ENCODE measurements at regions not wholly inside any gene's neighbourhood (a gene's known extent, or its start where the extent isn't known, plus 50 kb on each side); places are given as distances from the start of the nearest gene placed in this dataset.

DNA sequence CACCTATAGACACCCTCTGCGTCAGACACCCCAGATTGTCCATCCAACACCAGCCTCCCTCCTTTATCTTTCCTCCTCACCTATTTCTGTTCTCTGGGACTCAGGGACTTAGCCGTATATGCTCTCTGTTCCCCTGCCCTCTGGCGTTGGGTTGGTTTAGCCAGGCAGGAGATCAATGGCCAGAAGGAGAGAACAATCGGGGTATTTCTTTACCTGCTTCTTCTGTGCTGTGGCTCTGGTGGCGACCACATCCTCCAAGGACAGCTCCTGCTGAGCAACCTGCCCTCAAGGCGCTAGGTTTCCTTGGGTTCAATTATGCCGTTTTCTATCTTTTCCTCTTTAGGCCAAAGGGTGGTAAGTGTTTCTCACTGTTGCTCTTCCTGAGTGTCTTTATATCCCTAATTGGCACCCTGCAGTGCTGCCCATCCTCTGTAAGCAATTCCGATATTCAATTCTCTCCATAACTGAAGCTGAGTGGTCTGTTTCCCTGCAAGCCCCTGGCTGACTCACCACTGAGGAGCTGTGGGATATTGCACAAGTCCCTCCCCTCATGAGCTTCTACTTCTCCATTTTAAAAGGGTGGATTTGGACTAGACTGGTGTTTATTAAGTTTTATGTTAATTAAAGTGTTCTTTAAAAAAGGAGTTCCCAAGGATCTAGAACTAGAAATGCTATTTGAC, 63.7 kb upstream of the TMTC4 start:
- peaks cover 3 to 13% of the 10 kb centered on the region in 2 experiments for H3K9me3 Mint-ChIP-seq
- Histone ChIP-seq H4K8ac (replicated peaks; ENCODE audit: insufficient read length, low read depth, low read length) (no peak overlapping the region), H3K18ac (ENCODE audit: insufficient read length, low read depth, low read length) (no peak overlapping the region), H3K9me3 (ENCODE audit: control insufficient read depth, low read depth, low read length) (no peaks in the 10 kb centered on the region), H2BK120ac (ENCODE audit: low read depth, low read length, poor library complexity, severe bottlenecking) (no peak overlapping the region), H3K79me1 (ENCODE audit: insufficient read depth, low read depth, low read length, poor library complexity, severe bottlenecking) (no peaks in the 10 kb centered on the region), H3K4ac (ENCODE audit: low read depth, low read length) (no peak overlapping the region), H3K27me3 (ENCODE audit: insufficient read depth, low read length) (no peaks in the 10 kb centered on the region), H3K14ac (ENCODE audit: insufficient read depth, low read length) (no peak overlapping the region), H4K20me1 (ENCODE audit: control insufficient read depth, insufficient read depth, insufficient read length) (no peaks in the 10 kb centered on the region), H3K23me2 (ENCODE audit: insufficient read length, low read depth, low read length, poor library complexity, severe bottlenecking) (no peaks in the 10 kb centered on the region), H4K91ac (ENCODE audit: insufficient read length, low read depth, low read length) (no peak overlapping the region), H4K5ac (ENCODE audit: insufficient read length, low read depth, low read length) (no peak overlapping the region), H3K23ac (ENCODE audit: insufficient read length, low read depth, low read length) (no peak overlapping the region), H2AK5ac (ENCODE audit: insufficient read length, low read length) (no peak overlapping the region), H3K9ac (ENCODE audit: extremely low read depth, insufficient read length, low read length) (no peak overlapping the region), H2BK20ac (ENCODE audit: low read depth, low read length, poor library complexity, severe bottlenecking) (no peak overlapping the region), H3K56ac (ENCODE audit: insufficient read length, low read depth, low read length) (no peak overlapping the region), H3K79me2 (ENCODE audit: insufficient read depth, low read length) (no peaks in the 10 kb centered on the region), H2BK12ac (ENCODE audit: insufficient read length, low read depth, low read length) (no peak overlapping the region), H3T11ph (ENCODE audit: low read length) (no peak overlapping the region), H2BK5ac (ENCODE audit: insufficient read length, low read length) (no peak overlapping the region), H2BK15ac (ENCODE audit: low read depth, low read length) (no peak overlapping the region), H3K4me2 (ENCODE audit: insufficient read depth, insufficient read length, low read length) (no peak overlapping the region), H3K4me1 (ENCODE audit: insufficient read depth, low read length) (no peaks in the 10 kb centered on the region), H3K27ac (ENCODE audit: insufficient read length, low read depth, low read length) (no peak overlapping the region), H2AFZ (ENCODE audit: low read length) (no peak overlapping the region)
- H3K4me1 Mint-ChIP-seq: peaks cover 0 to 2% of the 10 kb centered on the region in 2 experiments; a peak in 2 of 4 replicates
- no peaks in the 10 kb centered on the region; the same call in 1 of the 2 replicates for H3K27me3 Mint-ChIP-seq (ENCODE audit: low read depth)
- no peak overlapping the region for H3K27ac Mint-ChIP-seq
- H3K4me3 Mint-ChIP-seq: no peak overlapping the region
- H3K36me3 Mint-ChIP-seq (ENCODE audit: insufficient read depth in 1 of 3, low read depth in 3 of 3): peaks cover 0 to 8% (median 3%) of the 10 kb centered on the region in 3 experiments; a peak in 4 of 7 replicates
- DNase-seq: peak; percentile 42
- TF ChIP-seq, protein P1, sequence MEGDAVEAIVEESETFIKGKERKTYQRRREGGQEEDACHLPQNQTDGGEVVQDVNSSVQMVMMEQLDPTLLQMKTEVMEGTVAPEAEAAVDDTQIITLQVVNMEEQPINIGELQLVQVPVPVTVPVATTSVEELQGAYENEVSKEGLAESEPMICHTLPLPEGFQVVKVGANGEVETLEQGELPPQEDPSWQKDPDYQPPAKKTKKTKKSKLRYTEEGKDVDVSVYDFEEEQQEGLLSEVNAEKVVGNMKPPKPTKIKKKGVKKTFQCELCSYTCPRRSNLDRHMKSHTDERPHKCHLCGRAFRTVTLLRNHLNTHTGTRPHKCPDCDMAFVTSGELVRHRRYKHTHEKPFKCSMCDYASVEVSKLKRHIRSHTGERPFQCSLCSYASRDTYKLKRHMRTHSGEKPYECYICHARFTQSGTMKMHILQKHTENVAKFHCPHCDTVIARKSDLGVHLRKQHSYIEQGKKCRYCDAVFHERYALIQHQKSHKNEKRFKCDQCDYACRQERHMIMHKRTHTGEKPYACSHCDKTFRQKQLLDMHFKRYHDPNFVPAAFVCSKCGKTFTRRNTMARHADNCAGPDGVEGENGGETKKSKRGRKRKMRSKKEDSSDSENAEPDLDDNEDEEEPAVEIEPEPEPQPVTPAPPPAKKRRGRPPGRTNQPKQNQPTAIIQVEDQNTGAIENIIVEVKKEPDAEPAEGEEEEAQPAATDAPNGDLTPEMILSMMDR (conservative IDR thresholded peaks at IDR 0.05): no peak
- WGBS (ENCODE audit: extremely low coverage, insufficient read length, low lambda C conversion rate): no CpG with 5 or more reads among the region's 8 CpGs

Data from H9 (cell line).